ENCODE measurements at regions not wholly inside any gene's neighbourhood (a gene's known extent, or its start where the extent isn't known, plus 50 kb on each side); places are given as distances from the start of the nearest gene placed in this dataset.

DNA sequence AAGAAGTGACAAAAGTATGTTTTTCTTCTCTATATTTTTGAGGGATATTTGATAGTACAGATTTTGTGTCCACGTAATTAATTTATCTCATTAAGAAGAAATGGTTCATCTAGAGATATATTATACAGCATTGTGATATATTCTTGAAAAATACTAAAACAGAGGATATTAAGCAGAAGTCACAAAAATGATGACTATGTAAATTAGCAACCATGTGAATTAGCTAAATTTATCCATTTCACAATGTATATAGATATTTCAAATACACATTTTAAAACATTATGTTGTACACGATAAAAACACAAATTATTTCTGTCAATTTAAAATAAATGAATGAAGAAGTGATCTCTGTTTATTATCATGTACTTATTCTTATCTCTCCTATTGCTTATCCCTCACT, 989.5 kb downstream of the TUSC7 start:
- H3K4me3 ChIP-seq = no peak overlapping the region
- no peak overlapping the region for H3K27ac ChIP-seq

DNA sequence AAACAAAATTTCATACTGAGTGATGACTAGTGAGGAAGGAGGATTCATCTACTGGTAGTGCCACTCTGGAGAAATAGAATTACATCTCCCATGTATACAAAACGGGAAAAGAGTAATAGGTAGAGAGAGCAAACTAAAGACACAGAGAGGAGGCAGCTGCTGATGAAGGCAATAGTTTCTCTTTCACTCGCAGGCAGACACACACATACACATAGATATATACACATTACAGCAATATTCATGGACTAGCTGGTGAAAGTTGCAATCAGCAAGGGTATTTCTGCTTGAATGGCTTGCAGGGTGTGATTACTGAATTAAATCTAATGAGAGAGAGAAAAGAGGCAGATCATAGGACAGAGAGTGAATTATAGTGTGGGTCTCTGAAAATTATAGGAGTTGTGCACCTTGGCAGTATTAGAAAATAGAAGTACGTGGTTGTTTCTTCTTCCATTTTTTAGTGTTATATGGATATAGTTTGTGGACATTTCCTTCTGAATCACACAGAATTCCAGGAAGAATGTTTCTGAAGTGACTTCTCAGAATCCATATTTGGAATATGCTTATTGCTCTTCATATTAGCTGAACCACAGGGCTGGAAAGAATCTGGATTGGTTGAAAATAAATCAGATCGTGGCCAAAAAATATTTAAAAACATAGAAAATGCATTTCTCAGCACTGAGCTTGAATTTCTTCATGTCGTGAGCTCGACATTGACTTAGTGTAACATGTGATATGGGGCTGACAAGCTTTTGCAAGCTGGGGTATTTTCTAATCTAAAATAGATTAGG, 991.2 kb downstream of the TUSC7 start:
- no peak overlapping the region for H3K27ac ChIP-seq
- H3K4me3 ChIP-seq = no peak overlapping the region

DNA sequence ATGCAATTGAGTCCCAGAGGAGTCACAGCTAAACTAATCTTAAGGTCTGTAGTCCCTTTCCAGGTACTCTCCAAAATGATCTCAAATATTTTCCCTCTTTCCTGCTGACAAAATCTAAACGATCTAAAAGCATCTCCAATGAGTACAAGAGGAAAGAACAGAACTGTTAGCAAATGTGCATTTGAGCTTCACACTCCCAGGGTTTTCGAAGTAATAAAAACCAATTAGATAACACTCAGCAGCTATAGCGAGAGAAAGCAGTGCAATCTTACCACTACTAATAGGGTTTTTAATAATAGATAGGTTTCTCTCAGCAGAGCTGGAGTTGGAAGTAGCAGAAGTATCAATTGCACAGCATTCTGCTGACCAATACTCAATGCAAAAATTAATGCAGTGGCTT, 995.4 kb downstream of the TUSC7 start:
- H3K27ac ChIP-seq = no peak overlapping the region

DNA sequence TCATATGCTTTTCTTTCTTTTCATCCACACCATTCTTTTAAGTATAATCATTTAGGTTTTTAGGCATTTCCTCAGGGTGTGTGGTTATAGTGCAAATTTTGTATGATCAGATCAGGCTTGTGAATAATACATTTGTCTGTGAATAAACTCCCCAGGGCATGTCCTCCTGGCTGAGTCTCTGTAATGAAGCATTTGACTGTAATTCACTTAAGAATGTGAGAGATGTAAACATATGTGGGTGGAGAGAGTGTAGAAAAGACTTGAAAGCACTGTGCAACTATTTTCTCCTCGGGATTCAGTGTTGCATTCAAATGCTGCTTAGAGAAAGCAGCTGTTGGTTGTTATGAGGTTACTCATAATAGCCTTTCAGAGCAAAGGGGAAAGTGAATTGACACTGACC, 996.5 kb downstream of the TUSC7 start:
- Histone ChIP-seq H3K27ac (no peak overlapping the region), H3K4me3 (no peak overlapping the region)

More for the DNA sequence above, 995.4 kb downstream of the TUSC7 start:
- H3K4me3 ChIP-seq = no peak overlapping the region

DNA sequence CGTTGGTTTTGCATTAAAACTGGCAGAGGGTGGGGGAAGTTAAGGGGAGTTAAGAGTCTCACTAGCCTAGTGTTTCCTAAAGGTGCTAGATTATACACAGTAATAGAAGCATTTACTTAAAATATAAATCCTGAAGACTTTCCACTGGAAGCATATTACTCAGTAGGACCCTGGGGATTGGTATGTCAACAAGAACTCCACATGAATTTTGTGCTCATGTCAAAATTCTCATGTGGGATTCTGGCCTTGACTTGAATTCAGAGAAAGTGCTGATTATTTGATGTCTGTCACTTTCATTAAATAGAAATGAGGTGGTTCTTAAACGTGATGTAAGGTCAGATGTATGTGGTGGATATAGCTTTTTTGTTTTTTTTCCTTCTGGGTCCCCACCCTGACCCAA, 997.2 kb downstream of the TUSC7 start:
- Histone ChIP-seq H3K4me3 (no peak overlapping the region), H3K27ac (no peak overlapping the region)

DNA sequence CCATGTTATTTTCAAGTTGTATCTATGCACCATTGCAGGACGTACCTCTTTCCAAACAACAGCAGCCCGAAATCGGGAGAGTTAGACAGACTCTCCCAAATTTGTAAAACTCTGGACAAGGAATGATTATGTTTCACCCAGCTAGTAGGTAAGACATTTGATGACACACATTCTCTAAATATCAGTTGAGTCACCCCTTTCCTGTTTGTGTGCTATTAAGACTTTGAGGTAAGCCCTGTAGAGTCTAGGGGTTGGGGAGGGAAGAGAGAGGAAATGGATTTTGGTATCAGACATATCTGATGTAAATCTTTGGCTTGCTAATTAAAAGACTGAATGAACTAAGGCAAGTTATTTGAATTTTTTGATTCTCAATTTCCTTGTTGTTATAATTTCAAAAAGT, 999.0 kb downstream of the TUSC7 start:
- Histone ChIP-seq H3K4me3 (no peak overlapping the region), H3K27ac (no peak overlapping the region)

DNA sequence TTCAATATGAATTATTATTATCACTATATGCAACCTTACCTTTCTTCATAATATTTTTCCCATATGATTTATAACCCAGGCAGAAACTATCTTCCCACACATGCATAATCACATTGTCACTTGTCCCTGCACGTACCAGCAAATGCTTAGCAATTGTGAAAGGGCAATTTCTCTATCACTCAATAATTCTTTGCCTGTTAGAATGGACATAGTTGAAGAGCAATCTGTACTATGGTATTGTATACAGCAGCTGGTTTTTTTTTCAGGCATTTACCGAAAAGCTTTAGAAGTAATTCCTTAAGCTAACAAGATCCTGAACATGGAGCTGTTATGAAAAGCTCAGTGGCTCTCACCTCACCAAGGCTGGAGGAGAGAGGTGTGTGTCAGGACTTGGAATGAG, 999.5 kb downstream of the TUSC7 start:
- Histone ChIP-seq H3K4me3 (no peak overlapping the region), H3K27ac (no peak overlapping the region)

DNA sequence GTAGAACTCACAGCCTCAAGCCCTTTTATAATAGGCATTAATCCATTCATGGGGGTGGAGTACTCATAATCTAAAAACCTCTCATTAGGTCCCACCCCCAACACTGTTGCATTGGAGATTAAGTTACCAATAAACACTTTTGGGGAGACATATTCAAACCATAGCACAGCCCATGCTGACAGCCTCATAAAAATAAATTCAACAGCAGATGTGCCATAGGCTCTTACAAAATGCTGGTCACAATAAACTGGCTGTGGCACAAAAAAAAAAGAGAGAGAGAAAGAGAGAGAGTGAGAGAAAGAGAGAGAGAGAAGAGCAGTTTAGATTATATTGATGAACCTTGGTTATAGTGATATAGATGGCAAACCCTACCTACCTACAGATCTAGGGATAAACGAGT, 1000.9 kb downstream of the TUSC7 start:
- no peak overlapping the region for H3K27ac ChIP-seq
- no peak overlapping the region for H3K4me3 ChIP-seq

DNA sequence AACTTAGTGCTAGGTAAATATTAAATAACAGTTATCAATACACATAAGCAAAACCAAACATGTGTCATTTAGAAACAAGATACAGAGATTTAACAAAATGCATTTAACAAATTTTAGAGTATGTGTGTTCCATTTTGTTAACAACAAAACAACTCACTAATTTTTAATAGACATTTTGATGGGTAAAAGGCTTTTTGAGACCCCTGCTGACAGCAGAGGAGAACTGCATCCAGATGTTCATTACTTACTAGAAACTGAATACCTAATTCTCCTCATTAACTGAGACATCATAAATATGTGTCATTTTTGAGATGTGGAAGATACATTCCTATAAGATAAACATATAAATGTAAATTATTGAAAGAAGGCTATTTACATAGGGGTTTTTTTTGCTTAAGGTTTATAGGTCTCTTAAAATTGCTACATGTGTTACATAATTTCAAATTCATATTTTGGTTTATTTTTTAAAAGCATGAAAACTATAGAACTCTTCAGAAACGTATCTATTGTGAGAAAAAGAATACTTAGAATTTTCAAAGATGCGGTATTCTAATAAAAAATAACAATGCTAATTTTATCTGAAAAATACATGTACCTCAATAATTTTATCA, 1009.8 kb downstream of the TUSC7 start:
- H3K27ac ChIP-seq = no peak overlapping the region
- H3K4me3 ChIP-seq = no peak overlapping the region

DNA sequence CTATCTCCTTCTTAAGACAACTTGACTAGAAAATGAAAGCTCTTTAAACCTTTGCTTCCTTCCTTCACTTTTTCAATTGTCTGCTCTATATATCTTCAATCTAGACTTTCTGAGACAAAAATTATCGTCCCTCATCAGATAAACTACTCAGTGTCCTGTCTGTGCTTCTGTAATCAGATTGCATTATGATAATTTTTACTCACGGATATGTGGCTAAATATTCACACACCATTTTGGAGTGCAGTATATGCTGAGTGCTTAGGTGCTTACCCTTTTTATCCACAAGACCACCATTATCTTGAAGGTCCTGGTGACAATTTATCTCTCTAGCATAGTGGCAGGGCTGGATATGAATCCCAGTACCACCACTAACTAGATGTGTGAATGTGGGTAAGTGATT, 1012.3 kb downstream of the TUSC7 start:
- H3K27ac ChIP-seq = no peak overlapping the region
- no peak overlapping the region for H3K4me3 ChIP-seq

DNA sequence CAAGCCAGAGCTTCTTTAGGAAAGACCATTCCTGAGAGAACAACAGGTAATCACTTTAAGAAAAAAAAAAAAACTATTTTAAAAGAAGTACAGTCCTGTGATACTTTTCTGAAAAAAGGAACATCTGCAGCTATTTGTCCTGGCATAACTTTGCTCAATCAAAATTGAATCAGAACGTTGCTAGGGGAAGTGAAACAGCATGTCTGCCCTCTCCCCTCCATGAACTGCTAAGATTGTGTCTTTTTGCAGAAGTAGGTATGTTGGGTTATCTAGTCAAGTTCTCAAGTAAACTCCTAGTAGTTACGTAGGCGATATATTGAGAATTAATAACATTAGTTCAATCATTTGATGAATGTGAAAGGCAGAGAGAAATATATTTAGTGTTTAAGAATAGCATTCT, 1013.3 kb downstream of the TUSC7 start:
- no peak overlapping the region for H3K4me3 ChIP-seq
- H3K27ac ChIP-seq = no peak overlapping the region

DNA sequence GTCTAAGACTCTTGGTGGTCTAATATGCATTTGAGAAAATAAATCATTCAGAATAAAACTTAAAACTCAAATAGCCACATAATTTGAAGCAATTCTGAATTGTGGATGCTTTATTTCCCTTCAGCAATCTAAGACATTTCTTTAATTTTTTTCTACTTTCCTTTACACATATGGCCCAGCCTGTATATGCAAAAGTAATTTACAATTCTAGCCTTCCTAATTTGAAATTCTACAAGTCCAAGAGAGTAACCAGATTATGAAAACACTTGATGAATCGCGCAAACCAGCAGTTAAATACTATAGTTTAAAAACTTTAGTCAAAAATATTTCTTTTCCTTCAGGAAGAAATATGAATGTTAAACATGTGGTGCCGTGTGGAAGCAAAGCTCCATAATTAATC, 1014.2 kb downstream of the TUSC7 start:
- Histone ChIP-seq H3K4me3 (no peak overlapping the region), H3K27ac (no peak overlapping the region)

DNA sequence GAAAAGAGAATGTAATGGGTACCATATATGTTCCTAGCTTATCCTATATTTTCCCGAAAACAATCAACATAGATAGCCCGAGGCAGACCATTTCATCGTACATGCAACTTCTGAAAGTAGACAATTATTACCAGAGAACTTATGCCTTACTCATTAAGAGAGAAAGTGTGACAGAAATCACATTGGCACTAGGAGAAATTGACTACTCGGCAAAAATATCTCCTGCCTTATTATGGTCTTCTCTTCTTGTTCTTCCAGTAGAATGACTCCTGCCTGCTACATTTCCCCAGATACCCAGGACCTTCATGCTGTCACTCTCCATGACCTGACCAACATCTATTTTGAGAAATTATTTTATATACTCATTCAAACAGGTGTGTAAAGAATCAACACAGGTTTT, 1015.7 kb downstream of the TUSC7 start:
- no peak overlapping the region for H3K4me3 ChIP-seq

DNA sequence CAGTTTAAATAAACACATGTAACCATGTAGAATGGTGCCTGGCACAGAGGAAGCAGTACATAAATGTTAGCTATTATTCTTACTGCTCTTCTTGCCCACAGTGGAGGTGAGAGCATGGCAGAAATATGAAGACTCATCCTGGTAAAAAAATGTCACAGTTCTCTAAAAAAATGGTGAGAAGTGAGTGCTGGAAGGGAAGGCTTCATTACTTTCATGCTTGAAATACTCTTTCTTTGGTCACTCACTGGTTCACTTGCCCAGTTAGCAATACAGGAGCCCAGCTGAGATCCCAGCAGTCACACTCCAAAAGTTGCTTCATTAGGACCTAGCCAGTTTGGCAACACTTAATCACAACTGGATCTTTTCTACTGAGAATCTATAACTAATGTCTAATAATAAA, 1017.2 kb downstream of the TUSC7 start:
- no peak overlapping the region for H3K4me3 ChIP-seq
- H3K27ac ChIP-seq = no peak overlapping the region

More for the DNA sequence above, 1015.7 kb downstream of the TUSC7 start:
- H3K27ac ChIP-seq = no peak overlapping the region

DNA sequence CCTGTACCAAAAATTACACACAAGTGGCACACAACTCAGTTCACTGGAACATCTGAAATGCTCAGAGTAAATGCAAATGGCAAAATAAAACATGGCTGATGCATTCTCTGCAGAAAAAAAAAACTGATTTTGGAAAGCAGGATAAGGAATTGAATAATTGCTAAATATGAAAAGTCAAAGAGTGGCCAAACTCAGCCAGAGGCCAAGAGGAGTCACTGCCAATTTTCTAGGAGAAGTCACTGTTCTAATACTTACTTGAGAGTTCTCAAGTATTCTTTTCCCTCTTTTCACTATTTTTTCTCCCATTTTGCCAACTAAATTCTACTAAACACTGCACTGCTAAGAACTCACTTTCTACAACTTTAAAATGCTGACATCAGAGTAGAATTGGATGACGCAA, 1018.6 kb downstream of the TUSC7 start:
- Histone ChIP-seq H3K4me3 (no peak overlapping the region), H3K27ac (no peak overlapping the region)

DNA sequence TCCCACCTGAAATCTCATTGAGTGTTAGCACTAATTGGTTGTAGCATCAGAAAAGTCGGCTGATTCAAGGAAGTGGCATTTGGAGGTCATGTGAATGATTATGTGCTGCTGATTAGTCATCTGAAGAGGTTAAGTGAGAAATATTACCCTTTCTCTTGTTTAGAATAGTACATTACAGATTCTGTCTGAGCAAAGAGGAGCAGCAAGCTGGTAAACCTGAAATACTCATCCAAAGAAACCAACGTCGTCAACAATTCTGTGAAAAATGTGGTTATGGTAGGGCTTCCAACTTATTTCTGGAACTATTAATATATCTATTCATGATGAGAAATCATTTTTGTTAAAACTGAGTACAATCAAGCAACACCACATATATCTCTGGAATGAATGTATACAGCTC, 1024.9 kb downstream of the TUSC7 start:
- H3K27ac ChIP-seq = no peak overlapping the region

DNA sequence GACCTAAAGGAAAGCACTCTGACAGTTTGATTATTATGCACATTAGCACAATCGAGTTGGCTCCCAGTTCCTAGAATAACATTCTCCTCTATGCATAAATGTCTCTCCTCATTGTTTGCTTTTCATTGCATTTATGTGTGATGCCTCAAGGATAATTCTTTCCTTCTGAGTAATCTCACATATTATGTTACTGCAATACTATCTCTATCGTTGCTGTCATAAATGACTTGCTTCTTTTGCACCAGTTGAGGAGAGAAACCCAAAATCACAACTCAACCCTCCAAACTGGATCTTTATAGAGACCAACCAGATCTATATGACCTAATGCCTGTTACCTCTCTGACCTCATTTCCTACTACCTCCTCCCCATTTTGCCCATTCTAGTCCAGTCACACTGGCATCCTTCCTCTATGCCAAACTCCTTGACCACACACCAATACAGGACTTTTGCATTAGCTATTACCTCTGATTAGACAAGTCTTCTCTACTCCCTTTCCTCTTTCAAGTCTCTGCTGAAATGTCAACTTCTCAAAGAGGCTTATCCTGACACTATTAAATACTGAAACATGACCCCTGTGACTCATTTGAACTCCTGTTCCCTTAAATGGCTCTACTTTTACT, 1026.0 kb downstream of the TUSC7 start:
- Histone ChIP-seq H3K27ac (no peak overlapping the region), H3K4me3 (no peak overlapping the region)

More for the DNA sequence above, 1024.9 kb downstream of the TUSC7 start:
- H3K4me3 ChIP-seq = no peak overlapping the region

DNA sequence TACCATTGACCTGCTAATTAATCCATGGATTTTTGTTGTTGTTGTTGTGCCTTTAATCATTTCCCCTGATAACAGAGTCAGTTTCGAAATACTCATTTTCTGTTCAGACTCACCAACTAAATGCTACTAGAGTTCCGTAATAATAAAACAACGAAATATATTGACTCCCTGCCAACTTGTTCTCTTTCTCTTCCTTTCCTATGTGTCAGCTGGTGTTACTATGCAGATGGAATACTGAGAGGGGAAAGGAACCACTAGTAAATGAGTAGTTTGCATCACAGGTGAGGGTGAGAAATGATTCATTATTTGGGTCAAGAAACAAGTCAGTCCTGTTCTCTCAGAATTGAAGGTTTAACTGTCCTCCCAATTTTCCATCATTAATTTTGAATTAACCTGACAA, 1027.3 kb downstream of the TUSC7 start:
- H3K4me3 ChIP-seq = no peak overlapping the region
- no peak overlapping the region for H3K27ac ChIP-seq

DNA sequence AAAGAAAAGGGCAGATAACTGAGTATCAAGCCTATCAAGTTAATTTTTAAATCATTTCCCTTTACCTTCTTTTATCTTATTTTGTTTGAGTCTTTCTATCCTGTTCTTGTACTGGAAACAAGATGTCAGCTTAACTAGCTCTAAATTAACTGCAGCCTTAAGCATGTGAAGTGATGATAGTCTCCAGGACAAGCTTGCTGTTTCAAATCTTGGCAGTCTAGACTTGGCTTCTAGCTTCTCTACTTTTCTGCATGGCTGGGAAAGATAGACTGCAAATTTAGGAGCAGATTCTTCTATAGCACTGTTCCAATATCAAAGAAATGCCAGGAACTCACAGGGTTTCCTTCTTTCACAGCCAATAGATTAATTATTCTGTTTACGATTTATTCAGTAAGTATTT, 1034.4 kb downstream of the TUSC7 start:
- H3K4me3 ChIP-seq = no peak overlapping the region
- no peak overlapping the region for H3K27ac ChIP-seq

DNA sequence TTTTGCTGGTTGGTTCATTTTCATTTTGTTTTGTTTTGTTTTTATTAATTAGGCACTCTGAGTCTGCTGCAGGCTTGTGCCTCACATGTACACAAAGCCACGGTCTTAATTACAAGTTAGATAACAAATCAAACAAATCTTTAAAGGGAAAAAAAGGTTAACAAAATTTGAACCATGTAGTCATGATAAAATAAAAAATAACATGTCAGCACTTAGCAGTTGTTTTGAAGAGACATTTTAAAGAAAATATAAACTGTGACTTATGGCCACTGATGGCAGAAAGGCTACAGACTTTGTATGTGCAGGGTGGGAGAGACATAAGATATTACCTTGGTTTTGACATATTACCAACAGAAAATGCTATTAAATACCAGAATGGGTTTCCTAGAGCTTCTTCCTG, 1035.4 kb downstream of the TUSC7 start:
- H3K4me3 ChIP-seq = no peak overlapping the region

DNA sequence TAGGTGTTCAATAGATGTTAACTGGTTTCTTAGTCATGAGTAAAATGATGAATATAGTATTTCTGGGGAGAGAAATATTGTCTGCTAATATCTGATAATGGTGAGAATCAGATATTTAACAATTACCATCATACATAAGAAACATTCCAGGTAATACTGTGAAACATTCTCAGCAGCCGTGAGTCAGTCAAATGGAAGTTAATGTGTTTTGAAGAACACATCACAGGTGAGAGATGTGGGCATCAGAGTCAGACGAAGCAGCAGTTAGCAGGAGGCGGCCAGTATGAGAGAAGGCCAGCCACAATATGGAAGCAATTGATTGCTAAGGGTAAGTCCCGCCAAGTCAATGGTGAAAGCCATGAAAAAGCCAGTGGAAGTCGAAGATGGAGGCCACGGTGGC, 1035.9 kb downstream of the TUSC7 start:
- Histone ChIP-seq H3K27ac (no peak overlapping the region), H3K4me3 (no peak overlapping the region)

More for the DNA sequence above, 1035.4 kb downstream of the TUSC7 start:
- no peak overlapping the region for H3K27ac ChIP-seq

All from skin epidermis (tissue), 12 donors.